ENCODE measurements at regions not wholly inside any gene's neighbourhood (a gene's known extent, or its start where the extent isn't known, plus 50 kb on each side); places are given as distances from the start of the nearest gene placed in this dataset.
A peak's percentile ranks its signal among the peaks of the same experiment; 100 is the strongest.

DNA sequence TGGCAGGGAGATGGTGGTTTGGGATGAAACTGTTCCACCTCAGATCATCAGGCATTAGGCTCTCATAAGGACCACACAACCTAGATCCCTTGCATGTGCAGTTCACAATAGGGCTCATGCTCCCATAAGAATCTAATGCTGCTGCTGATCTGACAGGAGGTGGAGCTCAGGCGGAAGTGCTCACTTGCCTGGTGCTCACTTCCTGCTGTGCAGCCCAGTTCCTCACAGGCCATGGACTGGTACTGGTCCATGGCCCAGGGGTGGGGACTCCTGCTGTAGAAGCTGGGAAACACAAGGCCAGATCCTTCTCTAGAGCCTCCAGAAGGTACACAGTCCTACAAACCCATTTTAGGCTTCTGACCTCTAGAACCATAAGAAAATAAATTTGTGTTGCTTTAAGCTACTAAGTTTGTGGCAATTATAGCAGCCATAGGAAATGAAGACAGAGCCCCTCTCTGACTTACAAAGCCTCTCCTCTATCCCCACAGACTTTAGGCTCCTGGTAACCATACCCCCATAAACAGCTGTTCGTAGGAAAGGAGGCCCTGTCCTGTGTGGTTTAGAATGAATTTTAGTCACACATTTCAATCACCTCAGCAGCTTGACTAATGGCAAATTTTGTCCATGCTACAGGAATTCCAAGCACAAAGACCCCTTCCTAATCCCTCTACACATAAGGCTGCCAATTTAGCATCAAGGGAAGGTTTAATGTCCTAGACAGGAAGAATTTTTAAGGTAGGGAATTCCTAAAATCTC is 206.1 kb upstream of the PHYHIPL start:
- no peak for DNase-seq (ENCODE audit: low read depth, low spot score)

DNA sequence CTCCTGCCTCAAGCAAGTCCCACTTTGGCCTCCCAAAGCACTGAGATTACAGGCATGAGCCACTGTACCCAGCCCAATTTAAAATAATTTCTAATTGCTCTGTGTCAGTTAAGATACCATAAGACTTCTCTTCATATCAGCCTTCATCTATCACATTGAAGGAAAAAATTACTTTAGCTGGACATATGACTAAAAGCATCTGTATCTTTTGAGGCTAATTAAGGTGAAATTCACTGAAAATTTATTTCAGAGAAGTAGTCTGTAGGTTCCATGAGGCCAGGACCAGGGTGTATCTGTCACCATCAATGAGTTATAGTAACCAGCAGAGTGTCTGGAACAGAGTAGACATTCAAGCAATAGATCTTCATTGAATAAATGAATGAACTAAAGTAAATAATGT is 205.2 kb upstream of the PHYHIPL start:
- no peak for DNase-seq (ENCODE audit: low read depth, low spot score)

DNA sequence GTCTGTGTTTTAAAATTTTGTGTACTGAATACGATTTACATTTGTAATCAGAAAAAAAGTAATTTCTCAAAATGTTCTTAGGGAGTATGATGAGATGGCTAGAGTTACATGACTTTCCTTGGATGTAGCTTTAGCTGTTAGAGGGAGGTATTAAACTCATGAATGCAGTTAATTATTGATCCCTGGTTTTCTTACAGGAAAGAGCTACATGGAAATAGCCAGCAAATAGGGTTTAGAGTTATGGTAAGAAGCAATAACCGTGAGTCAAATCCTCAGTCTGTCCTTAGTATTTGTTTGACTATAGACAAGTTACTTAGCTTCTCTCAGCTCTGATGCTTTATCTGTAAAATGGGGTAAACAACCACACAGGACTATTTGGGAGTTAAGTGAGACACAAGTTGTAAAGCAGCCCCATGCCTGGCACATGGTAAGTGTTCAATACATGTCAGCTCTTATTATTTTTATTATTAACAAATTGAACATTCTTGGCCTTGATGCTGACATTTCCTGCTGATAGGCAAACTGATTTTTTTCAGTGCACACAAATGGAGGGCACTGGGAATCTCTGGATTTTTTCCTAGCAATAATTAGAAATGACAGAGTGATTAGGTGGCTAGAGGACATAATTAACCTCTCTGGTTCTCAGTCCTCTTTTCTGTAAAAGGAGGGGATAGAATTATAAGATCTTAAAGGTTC is 204.5 kb upstream of the PHYHIPL start:
- DNase-seq (ENCODE audit: low read depth, low spot score): no peak

DNA sequence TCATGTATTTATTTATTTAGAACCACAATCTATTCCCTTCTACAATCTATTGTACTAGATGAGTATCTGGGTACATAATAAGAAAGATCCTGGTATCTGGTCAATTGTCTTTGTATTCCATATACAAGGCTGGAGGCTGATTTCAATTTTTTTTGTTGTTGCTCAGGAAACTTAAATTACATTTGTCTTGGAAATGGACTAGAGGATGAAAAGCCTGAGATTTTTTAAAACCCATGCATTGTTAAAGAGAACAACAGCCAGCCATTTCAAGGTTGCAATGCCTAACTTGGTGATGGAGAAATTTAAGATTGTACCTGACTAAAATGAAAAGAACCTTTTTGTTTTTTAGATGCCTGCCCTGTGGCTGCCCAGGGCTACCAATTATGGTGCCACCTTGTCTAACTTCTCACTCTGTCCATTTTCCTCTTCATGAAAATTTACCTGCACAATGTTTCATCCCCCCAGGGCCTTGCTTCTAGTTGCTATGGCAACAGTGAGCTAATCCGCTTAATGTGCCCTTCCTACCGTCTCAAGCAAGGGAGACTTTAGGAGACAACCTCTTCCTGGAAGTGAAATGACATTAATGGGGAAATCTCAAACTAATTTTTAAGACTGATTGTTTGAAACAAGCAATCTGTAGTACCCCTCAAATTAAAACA is 203.7 kb upstream of the PHYHIPL start:
- DNase-seq (ENCODE audit: low read depth, low spot score): no peak

DNA sequence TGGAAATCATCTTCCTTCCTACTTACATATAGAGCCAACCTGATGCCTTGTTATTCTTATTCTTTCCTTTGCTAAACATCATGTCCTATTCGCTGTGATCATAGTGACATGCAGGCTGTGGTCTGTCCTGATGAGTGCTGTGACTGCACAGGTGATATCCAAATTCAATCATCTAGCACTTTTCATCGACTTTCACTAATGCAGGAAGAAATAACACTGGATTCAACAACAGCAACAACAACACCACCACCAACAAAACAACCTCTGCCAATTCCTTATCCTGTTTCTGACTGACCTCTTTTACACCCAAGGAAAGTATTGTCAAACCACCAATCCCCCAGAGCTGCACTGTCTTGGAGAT is 203.2 kb upstream of the PHYHIPL start:
- DNase-seq (ENCODE audit: low read depth, low spot score): no peak

DNA sequence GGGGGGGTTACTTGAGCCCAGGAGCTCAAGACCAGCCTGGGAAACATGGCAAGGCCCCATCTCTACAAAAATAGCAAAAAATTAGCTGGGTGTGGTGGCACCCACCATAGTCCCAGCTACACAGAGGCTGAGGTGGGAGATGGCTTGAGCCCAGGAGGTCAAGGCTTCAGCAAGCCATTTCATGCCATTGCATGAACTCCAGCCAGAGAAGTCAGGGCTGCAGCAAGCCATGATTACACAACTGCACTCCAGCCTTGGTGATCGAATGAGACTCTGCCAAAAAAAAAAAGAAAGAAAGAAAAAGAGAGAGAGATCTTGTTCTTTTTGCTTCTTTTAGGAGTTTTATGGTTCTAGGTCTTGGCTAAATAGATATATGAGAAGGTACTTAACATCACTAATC is 200.2 kb upstream of the PHYHIPL start:
- DNase-seq (ENCODE audit: low read depth, low spot score): no peak

DNA sequence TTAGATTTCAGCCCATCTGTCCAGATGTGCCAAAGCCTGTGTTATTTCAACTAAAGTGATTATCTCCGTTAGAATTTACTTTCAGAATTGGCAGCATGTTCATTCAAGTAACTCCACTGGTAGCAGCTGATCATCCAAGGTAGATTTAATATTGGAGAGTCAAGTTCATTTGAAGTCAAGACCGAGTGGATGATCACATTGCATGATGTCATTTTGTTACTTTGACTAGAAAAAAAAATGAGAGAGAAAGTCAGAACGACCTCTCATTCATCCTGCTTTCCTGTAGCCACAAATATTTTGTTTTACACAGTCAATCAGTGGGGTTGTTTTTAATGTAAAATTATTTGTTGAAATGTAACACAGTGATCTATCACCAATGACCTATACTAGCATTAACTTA is 196.7 kb upstream of the PHYHIPL start:
- DNase-seq (ENCODE audit: low read depth, low spot score): no peak

DNA sequence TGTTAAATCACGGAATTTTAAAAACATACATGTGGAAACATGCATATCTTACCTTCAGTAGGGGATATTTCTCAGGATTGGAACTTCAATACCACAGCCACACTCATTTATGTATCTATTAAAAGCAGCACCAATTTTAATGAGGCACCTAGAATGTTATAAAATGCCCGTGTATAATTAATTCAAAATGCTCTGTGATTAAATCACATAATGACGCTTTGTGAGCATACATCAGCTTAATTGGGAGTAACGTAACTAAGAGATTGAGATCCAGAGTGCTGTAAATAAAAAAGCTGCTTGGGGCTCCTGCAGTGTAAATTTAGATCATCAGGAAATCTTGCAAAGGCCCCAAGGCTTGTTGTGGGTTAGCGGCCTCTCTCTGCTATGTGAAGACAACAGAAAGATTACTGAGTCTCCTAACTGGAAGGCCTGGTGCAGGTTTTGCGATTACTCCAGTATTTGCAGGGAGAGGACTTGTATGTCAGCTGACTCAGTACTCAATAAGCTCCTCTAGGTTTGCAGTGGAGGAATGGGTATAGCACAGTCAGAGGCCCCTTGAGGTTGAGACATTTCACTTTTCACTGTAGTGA is 195.5 kb upstream of the PHYHIPL start:
- DNase-seq (ENCODE audit: low read depth, low spot score): no peak

DNA sequence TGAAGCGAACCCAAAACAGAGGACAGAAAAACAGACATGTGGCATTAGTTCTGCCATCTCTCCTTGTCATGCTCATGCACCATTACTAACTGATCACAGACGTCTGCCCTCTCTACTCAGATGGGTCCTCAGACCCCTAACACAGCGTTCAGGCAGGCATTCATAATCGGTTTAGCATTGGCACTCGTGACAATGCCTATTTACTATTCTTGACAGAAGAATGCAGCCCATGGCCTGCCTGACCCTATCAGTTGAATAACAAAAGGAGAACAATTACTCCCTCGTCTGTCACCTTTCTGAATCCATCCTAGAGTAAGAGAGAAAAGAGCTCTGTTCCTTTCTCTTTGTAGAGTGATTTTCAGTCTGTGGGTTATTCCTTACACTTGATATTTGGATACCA is 194.6 kb upstream of the PHYHIPL start:
- DNase-seq (ENCODE audit: low read depth, low spot score): no peak

DNA sequence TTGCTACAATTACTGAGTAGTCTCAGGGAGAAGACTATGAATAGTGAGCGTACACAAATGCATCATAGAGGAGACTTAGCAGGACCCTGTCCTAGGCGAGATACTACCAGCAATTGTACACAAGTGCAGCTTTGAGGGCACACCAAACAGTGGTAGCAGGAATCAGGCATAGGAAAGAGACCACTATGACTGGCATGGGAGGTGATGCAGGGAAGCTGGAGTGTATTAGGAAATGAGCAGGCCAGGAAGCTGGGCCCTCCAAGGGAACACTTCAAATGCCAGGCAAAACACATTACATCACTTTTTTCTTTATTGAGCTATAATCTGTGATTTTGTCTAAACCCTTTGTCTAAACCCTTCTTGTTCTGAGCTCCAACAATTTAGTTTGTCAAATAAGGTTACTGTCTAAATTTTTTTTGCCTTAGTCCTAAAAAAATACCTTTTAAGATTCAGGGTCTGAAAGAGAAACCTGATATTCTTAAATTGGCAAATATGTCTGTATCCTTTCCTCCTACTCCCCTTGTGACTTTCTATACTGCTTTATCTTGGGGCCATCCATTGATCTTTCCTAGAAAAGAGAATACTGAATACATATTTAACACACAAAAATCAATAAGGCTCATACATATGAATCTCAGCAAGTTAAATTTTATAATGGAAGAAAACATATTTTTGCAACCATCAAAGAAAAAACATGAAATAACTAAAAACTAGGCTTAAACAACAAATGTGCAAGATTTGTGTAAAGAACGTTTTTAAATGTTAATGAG is 193.8 kb upstream of the PHYHIPL start:
- no peak for DNase-seq (ENCODE audit: low read depth, low spot score)

DNA sequence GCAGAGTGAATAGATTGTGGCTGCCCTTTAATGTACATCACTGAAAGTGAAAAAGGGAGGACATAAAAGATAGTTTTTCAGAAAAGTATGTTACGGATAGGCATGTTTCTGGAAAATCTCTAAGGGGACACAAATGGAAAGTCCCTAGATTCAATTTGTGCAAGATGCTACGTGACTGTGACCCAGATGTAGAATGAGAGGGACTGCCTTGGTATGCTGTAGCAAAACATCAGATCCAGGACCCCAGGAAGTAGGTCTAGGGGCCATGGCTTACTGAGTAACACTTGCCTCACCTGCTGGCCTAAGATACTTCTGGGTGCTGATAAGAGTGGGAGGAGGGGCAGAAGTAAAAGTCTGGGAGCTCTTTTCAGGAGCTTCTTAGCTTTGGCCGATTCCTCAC is 191.2 kb upstream of the PHYHIPL start:
- DNase-seq (ENCODE audit: low read depth, low spot score): no peak

DNA sequence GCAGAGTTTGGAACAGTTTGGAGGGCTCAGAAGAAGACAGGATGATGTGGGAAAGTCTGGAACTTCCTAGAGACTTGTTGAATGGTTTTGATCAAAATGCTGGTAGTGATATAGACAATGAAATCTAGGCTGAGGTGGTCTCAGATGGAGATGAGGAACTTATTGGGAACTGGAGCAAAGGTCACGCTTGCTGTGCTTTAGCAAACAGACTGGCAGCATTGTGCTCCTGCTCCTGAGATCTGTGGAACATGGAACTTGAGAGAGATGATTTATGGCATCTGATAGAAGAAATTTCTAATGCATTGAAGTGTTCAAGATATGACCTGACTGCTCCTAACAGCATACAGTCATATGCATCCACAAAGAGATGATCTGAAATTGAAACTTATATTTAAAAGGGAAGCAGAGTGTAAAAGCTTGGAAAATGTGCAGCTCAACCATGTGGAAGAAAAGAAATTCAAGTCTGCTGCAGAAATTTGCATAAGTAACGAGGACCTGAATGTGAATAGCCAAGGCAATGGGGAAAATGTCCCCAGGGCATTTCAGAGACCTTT is 186.9 kb upstream of the PHYHIPL start:
- DNase-seq (ENCODE audit: low read depth, low spot score): no peak

DNA sequence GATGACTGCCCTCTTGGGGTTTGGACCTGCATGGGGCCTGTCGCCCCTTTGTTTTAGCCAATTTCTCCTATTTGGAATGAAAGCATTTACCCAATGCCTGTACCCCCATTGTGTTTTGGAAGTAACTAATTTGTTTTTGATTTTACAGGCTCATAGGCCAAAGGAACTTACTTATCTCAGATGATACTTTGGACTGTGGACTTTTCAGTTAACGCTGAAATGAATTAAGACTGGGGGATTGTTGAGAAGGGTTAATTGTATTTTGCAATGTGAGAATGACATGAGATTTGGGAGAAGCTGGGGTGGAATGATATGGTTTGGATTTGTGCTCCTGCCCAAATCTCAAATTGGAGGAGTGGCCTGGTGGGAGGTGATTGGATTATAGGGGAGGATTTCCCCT is 185.8 kb upstream of the PHYHIPL start:
- DNase-seq (ENCODE audit: low read depth, low spot score): no peak

DNA sequence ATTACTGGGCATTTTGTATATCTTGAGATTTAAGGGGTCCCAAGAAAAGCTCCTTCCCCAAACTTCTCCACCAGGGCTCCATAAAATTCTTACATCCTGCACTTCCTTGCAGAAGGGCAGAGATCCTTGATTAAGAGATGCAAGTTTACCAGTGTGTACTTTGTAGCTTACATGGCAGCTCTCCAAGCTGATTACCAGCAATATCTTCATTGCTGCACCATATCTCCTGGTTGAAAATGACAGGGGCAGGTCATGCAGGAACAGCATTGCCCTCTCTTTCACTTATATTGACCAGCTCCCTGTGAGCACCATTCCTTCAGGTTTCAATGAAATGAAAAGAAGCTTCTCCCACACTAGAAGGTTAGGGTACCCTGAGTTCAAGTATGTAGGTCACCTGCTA is 184.6 kb upstream of the PHYHIPL start:
- DNase-seq (ENCODE audit: low read depth, low spot score): no peak

DNA sequence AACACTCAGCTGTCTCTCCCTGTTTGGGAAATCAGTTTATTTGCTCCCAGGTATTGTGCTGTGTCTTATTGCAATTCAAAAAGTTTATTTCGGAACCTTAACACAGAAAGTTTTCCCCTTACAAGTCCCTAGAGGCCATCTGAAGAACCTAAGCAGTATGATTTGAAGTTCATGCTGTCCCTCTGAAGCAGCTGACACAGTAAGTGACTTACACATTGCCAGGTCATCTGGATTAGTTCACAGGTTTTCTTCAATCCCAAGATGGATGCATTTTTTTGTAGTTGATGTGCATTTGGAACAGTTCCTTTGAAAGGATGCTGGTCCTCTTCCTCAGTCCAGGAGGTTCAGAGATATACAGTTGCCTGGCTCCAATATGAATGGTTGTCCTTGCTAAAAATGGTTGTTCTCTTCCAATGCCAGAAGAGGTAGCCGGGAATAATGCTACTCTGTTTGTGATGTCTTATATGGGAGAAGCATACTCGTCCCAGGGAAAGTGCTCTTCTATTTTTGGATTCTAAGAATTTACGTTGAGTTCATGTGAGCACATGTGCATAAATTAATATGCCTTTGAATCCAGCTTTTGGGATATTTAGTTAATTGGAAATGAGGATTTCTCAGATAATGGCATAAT is 183.5 kb upstream of the PHYHIPL start:
- no peak for DNase-seq (ENCODE audit: low read depth, low spot score)

DNA sequence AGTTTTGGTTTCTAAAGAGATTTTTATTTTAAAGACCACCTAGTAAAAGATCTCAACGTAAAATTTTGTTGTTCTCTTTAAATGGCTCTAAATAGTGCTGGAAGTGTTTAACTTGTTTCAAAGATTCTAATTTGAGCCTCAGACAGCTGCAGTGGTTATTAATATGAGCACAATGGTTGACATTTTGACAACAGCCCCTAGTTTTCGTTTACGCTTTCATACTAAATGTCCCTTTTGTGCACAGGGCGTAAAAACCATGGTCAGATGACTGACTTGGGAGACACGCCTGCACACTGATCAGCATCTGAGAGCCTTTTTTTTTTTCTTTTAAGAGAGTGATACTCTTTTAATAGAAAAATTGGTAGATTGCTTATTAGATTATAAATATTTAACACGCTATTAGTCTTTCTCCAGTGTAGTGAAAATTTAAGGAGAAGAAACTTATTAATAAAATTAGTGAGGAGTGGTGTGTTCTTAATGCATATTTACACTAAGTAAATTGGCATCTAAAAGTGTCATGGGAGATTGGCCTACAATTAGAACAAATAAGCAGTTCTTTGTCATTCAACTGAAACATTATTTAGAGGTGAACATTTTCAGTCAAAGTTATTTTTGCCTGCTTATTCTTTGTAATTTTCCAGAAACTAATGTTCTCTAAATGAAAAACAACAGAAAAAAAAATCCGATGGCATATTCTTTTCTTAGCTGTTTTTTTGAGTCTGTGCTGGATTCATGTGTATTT is 182.8 kb upstream of the PHYHIPL start:
- no peak for DNase-seq (ENCODE audit: low read depth, low spot score)

DNA sequence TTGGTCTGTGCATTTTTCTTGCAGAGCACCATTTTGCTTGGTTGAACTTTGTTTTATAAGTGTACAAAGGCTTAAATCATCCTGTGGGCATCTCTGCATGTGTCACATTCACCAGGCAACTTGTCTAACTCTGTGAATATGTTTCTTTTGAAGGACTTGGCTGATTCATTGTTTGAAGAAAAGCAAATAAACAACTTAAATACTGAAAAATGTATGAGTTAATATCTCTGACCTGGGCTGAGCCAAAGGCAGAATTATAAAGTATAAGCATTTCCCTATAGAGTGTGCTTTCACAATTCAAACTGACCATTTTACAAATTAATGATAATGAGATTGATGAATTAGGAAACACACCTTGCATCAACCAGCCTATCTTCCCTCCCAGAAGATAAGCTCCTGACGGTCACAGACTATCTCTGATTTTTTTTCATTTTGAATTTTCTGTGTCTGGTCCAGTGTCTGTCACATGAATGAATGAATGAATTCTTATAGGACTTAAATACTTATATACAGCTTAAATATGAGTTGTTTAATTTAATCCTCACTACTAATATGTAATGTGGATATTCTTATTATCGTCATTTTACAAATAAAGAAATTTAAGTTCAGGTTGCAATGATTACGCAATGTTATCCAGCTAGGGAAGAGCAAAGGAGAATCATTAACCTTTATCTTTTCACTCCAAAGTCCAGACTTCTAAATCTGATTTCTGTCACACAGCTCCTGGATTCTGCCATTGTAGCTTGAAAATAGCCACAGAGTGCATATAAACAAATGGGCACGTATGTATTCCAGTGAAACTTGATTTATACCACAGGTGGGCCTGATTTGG is 182.0 kb upstream of the PHYHIPL start:
- peak; percentile 41 for DNase-seq (ENCODE audit: low read depth, low spot score)

DNA sequence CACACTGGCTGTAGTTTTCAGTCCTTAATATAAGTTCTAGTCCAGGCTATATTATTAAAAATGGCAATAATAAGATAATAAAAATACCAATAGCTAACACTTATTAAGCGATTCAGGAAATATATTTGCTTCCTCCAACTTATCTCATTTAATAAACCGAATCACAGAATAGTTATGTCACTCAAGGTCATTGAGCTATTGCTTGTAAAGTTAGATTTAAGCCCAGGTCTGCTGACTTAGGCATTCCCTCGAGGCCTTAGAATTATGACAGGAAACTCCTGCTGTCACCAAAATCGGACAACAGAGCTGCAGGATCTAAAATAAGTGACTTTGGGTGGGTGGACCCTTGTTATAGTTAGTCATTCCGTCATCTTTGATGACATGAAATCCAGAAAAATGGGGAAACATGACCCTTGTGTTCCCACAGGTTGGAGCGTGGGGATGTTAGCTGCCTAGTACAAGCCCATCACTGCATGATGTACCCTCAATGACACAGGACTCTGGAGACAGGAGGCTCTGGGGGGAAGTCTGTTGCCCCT is 181.3 kb upstream of the PHYHIPL start:
- no peak for DNase-seq (ENCODE audit: low read depth, low spot score)

DNA sequence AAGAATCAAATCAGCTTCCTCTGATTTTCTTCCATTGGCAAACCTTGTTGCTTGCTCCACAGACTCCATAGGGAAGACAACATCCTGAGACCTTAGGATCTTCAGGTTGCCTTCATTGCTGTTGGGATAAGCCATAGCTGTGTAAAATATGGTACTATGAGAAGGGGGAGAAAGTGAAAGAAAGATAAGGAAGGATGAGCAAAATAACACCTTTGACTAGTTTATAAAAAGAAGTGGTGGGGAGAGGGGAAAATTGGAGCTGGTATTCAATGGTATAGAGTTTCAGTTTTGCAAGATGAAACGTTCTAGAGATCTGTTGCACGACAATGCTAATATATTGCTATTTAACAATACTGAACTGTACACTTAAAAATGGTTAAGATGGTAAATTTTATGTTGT is 180.4 kb upstream of the PHYHIPL start:
- DNase-seq (ENCODE audit: low read depth, low spot score): no peak

Measured in brain pericyte (primary cell).